ENCODE measurements at regions not wholly inside any gene's neighbourhood (a gene's known extent, or its start where the extent isn't known, plus 50 kb on each side); places are given as distances from the start of the nearest gene placed in this dataset.

- H3K27me3 ChIP-seq (ENCODE audit: control insufficient read depth, low read length), result no peaks in the 10 kb centered on the region
- H3K4me3 ChIP-seq (ENCODE audit: low read length), result no peak overlapping the region
- no peaks in the 10 kb centered on the region for H3K9me2 ChIP-seq (replicated peaks; ENCODE audit: control insufficient read depth, low read length)
- TF ChIP-seq CTCF (IDR thresholded peaks at IDR 0.05; ENCODE audit: low read depth, low read length, poor library complexity, severe bottlenecking) (no peak), EZH2phosphoT487 (IDR thresholded peaks at IDR 0.05; ENCODE audit: borderline replicate concordance, low read length) (no peak)
- no peaks in the 10 kb centered on the region for H3F3A ChIP-seq (ENCODE audit: control insufficient read depth, insufficient read depth)
- H3K36me3 ChIP-seq (ENCODE audit: control insufficient read depth, low read length), result no peaks in the 10 kb centered on the region
- no peak overlapping the region for H3K4me2 ChIP-seq (ENCODE audit: low read length)
- no peaks in the 10 kb centered on the region for H3K4me1 ChIP-seq (ENCODE audit: control insufficient read depth, low read length)
- H3K9me3 ChIP-seq (ENCODE audit: control insufficient read depth, insufficient read depth, low read length), result no peaks in the 10 kb centered on the region
- H4K20me1 ChIP-seq (ENCODE audit: control insufficient read depth, insufficient read depth, low read depth, low read length), result no peaks in the 10 kb centered on the region
- no peaks in the 10 kb centered on the region for H3K79me2 ChIP-seq (ENCODE audit: control insufficient read depth, low read length)
- H3K27ac ChIP-seq (ENCODE audit: low read depth, low read length), result no peak overlapping the region
Observed at GRCh38 chr18:40867459-40867858, 1087.6 kb upstream of the PIK3C3 start.

GRCh38 chr18:40866968-40867367 is 1088.1 kb upstream of the PIK3C3 start:
- TF ChIP-seq CTCF (IDR thresholded peaks at IDR 0.05; ENCODE audit: low read depth, low read length, poor library complexity, severe bottlenecking), result no peak
- no peak for TF ChIP-seq EZH2phosphoT487 (IDR thresholded peaks at IDR 0.05; ENCODE audit: borderline replicate concordance, low read length)
- Histone ChIP-seq H4K20me1 (ENCODE audit: control insufficient read depth, insufficient read depth, low read depth, low read length) (no peaks in the 10 kb centered on the region), H3K9me2 (replicated peaks; ENCODE audit: control insufficient read depth, low read length) (no peaks in the 10 kb centered on the region)

GRCh38 chr18:40866013-40866645 is 1088.9 kb upstream of the PIK3C3 start:
- H3K4me2 ChIP-seq (ENCODE audit: low read length), result no peak overlapping the region
- H3K27ac ChIP-seq (ENCODE audit: low read depth, low read length), result no peak overlapping the region
- H3K4me3 ChIP-seq (ENCODE audit: low read length), result no peak overlapping the region
- no peaks in the 10 kb centered on the region for H4K20me1 ChIP-seq (ENCODE audit: control insufficient read depth, insufficient read depth, low read depth, low read length)
- H3K9me2 ChIP-seq (replicated peaks; ENCODE audit: control insufficient read depth, low read length), result no peaks in the 10 kb centered on the region
- TF ChIP-seq CTCF (IDR thresholded peaks at IDR 0.05; ENCODE audit: low read depth, low read length, poor library complexity, severe bottlenecking) (no peak), EZH2phosphoT487 (IDR thresholded peaks at IDR 0.05; ENCODE audit: borderline replicate concordance, low read length) (no peak)
- H3K27me3 ChIP-seq (ENCODE audit: control insufficient read depth, low read length), result no peaks in the 10 kb centered on the region
- H3F3A ChIP-seq (ENCODE audit: control insufficient read depth, insufficient read depth), result no peaks in the 10 kb centered on the region
- no peaks in the 10 kb centered on the region for H3K36me3 ChIP-seq (ENCODE audit: control insufficient read depth, low read length)
- H3K9me3 ChIP-seq (ENCODE audit: control insufficient read depth, insufficient read depth, low read length), result no peaks in the 10 kb centered on the region
- H3K4me1 ChIP-seq (ENCODE audit: control insufficient read depth, low read length), result no peaks in the 10 kb centered on the region
- H3K79me2 ChIP-seq (ENCODE audit: control insufficient read depth, low read length), result no peaks in the 10 kb centered on the region

More at GRCh38 chr18:40866968-40867367, 1088.1 kb upstream of the PIK3C3 start:
- no peaks in the 10 kb centered on the region for H3K9me3 ChIP-seq (ENCODE audit: control insufficient read depth, insufficient read depth, low read length)
- no peak overlapping the region for H3K4me3 ChIP-seq (ENCODE audit: low read length)
- no peak overlapping the region for H3K4me2 ChIP-seq (ENCODE audit: low read length)
- H3K36me3 ChIP-seq (ENCODE audit: control insufficient read depth, low read length), result no peaks in the 10 kb centered on the region
- H3K79me2 ChIP-seq (ENCODE audit: control insufficient read depth, low read length), result no peaks in the 10 kb centered on the region
- H3K27me3 ChIP-seq (ENCODE audit: control insufficient read depth, low read length), result no peaks in the 10 kb centered on the region
- H3F3A ChIP-seq (ENCODE audit: control insufficient read depth, insufficient read depth), result no peaks in the 10 kb centered on the region
- no peak overlapping the region for H3K27ac ChIP-seq (ENCODE audit: low read depth, low read length)
- H3K4me1 ChIP-seq (ENCODE audit: control insufficient read depth, low read length), result no peaks in the 10 kb centered on the region

Measured in DOHH2 (cell line).